A549 (cell line): ENCODE measurements at regions not wholly inside any gene's neighbourhood (a gene's known extent, or its start where the extent isn't known, plus 50 kb on each side); places are given as distances from the start of the nearest gene placed in this dataset.

ENCODE experiments used
- CTCF ChIP-seq: fragments of >200 bp; sonication (Bioruptor Twin); formaldehyde crosslinking; IDR thresholded peaks from 3 replicates; pipeline ENCODE4 v1.5.1; 2016
- EHMT2 ChIP-seq: fragments of 200-600 bp; sonication (generic); IDR thresholded peaks from 2 replicates; pipeline ENCODE4 v1.6.1; 2016; ENCODE audit warnings: antibody characterized with exemption, low read depth, mild to moderate bottlenecking, moderate library complexity
- FOSB ChIP-seq: fragments of 250-450 bp; sonication (Bioruptor Pico); IDR thresholded peaks from 2 replicates; pipeline ENCODE4 v1.5.0; 2020; ENCODE audit warnings: mild to moderate bottlenecking, moderate library complexity
- MYC ChIP-seq: IDR thresholded peaks from 2 replicates; pipeline ENCODE4 v1.6.1; 2012; ENCODE audit warnings: mild to moderate bottlenecking, inconsistent platforms, low read length, improper control_type of control experiment, borderline replicate concordance
- NPAS2 ChIP-seq: fragments of 250-450 bp; sonication (Bioruptor Pico); IDR thresholded peaks from 2 replicates; pipeline ENCODE4 v1.8.0; 2022; ENCODE audit warnings: mild to moderate bottlenecking, moderate library complexity, borderline replicate concordance
- POLR2A ChIP-seq: IDR thresholded peaks from 2 replicates; pipeline ENCODE4 v1.6.1; 2012; ENCODE audit warnings: mild to moderate bottlenecking, low read length
- RFX5 ChIP-seq: fragments of 450-650 bp; IDR thresholded peaks from 2 replicates; pipeline ENCODE4 v1.7.1; 2014; ENCODE audit warnings: antibody characterized with exemption, mild to moderate bottlenecking, moderate library complexity
- SREBF2 ChIP-seq: fragments of 450-650 bp; IDR thresholded peaks from 2 replicates; pipeline ENCODE4 v1.6.1; 2014; ENCODE audit warnings: mild to moderate bottlenecking, moderate library complexity

DNA sequence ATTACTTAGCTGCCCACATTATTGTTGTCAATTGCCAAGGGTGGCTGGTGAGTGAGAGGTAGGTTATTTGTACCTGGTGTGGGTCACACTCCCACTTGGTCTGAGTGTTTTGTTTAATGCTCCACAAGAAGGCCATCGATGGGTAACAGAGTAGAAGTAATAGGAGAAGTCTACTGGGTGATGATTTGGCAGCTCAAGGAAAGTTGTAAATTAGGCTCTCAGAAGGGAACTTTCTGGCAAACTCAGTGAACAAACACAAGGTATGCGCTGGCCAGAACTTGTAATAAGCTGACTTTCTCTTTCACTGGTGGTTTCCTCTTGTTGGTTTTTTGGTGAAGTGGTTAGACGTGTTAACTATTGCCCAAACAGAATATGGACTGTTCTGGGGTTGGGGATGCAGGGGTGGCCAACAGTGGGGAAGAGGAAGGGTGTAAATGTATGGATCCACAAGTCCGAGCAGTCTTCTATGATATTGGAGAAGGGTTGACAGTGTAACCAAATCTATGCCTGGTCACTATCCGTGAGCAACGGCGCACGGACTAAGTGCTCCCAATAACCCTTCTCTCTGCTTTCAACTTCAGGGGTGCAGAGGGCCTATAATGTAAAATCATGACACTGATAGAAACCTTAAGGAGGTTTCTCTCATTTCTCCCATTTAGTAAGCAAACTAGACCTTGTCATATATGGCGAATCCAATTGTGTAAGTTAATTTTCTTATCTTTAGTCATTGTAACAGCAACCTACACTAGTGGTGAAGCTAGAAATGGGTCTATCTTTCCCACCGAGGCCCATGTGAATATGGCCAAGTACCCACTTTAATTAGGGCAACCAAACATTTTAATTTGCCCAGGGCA lies 212.8 kb downstream of the PTEN start:
- TF ChIP-seq CTCF = no peak
- TF ChIP-seq EHMT2 = no peak
- TF ChIP-seq POLR2A = no peak
- TF ChIP-seq SREBF2 = no peak
- no peak for TF ChIP-seq MYC
- no peak for TF ChIP-seq RFX5
- no peak for TF ChIP-seq FOSB (CRISPR knock-in tag)
- no peak for TF ChIP-seq NPAS2 (CRISPR knock-in tag)
